K562 (cell line): ENCODE measurements at regions not wholly inside any gene's neighbourhood (a gene's known extent, or its start where the extent isn't known, plus 50 kb on each side); places are given as distances from the start of the nearest gene placed in this dataset.

ENCODE experiments used
- BACH1 ChIP-seq: fragments of 200-800 bp; sonication (Bioruptor generic); IDR thresholded peaks from 2 replicates; pipeline ENCODE4 v1.6.1; 2016; ENCODE audit warnings: missing genetic modification characterization, missing compliant biosample characterization
- CBX2 ChIP-seq: fragments of 200-600 bp; sonication (generic); IDR thresholded peaks from one replicate; pipeline ENCODE4 v1.6.1; 2012; ENCODE audit warnings: mild to moderate bottlenecking, low read length, inconsistent platforms; ENCODE audit not compliant: insufficient read depth, poor library complexity, severe bottlenecking
- DLX4 ChIP-seq: fragments of 250-450 bp; sonication (Bioruptor Pico); IDR thresholded peaks from 2 replicates; pipeline ENCODE4 v1.6.1; 2021; ENCODE audit warnings: mild to moderate bottlenecking
- DMBX1 ChIP-seq: fragments of 250-450 bp; sonication (Bioruptor Pico); IDR thresholded peaks from 2 replicates; pipeline ENCODE4 v1.8.0; 2022; ENCODE audit warnings: inconsistent platforms, mild to moderate bottlenecking, moderate library complexity, borderline replicate concordance
- DNMT1 ChIP-seq: fragments of 450-650 bp; IDR thresholded peaks from 2 replicates; pipeline ENCODE4 v1.6.1; 2016; ENCODE audit warnings: antibody characterized with exemption, mild to moderate bottlenecking
- GATA2 ChIP-seq: sonication (generic); formaldehyde crosslinking; IDR thresholded peaks from 2 replicates; pipeline ENCODE4 v1.4.0; 2020; ENCODE audit warnings: mild to moderate bottlenecking, missing genetic modification reagents
- HMG20A ChIP-seq: fragments of 450-650 bp; formaldehyde crosslinking; conservative IDR thresholded peaks from 2 replicates; pipeline ENCODE4 v1.4.0; 2020; ENCODE audit warnings: mild to moderate bottlenecking, mixed read lengths
- KAT8 ChIP-seq: fragments of 450-650 bp; IDR thresholded peaks from 2 replicates; pipeline ENCODE4 v1.6.1; 2016; ENCODE audit warnings: low read depth, mild to moderate bottlenecking
- NCOA1 ChIP-seq: fragments of 450-650 bp; IDR thresholded peaks from 2 replicates; pipeline ENCODE4 v1.6.1; 2016; ENCODE audit warnings: low read depth
- PML ChIP-seq: IDR thresholded peaks from 2 replicates; pipeline ENCODE4 v1.6.1; 2012; ENCODE audit warnings: low read length, inconsistent platforms
- POLR2G ChIP-seq: fragments of 200-400 bp; formaldehyde crosslinking; IDR thresholded peaks from 2 replicates; pipeline ENCODE4 v1.6.1; 2017; ENCODE audit warnings: low read depth, mild to moderate bottlenecking, antibody characterized with exemption, low read length, moderate library complexity
- POLR3A ChIP-seq: IDR thresholded peaks from 2 replicates; pipeline ENCODE4 v1.6.1; 2011; ENCODE audit warnings: borderline replicate concordance, mild to moderate bottlenecking, moderate library complexity; ENCODE audit not compliant: insufficient read length, insufficient read depth; ENCODE audit errors: extremely low read depth
- RAD21 ChIP-seq, 2 experiments: fragments of 250-450 bp in 1 of 2; fragments of 450-650 bp in 1 of 2; sonication (Bioruptor Pico) in 1 of 2; formaldehyde crosslinking in 1 of 2; IDR thresholded peaks in 1 of 2; conservative IDR thresholded peaks in 1 of 2; 2 replicates each; pipeline versions ENCODE4 v1.4.0 to v1.8.0; 2020 to 2022; ENCODE audit warnings: mild to moderate bottlenecking in 2 of 2, moderate library complexity in 1 of 2
- RFX5 ChIP-seq: IDR thresholded peaks from 2 replicates; pipeline ENCODE4 v1.6.1; 2011; ENCODE audit warnings: low read depth, mild to moderate bottlenecking, improper control_type of control experiment, low read length
- SMAD3 ChIP-seq: fragments of 450-650 bp; formaldehyde crosslinking; conservative IDR thresholded peaks from 2 replicates; pipeline ENCODE4 v1.4.0; 2020; ENCODE audit warnings: mild to moderate bottlenecking
- SMC3 ChIP-seq: conservative IDR thresholded peaks from 2 replicates; pipeline ENCODE4 v1.6.1; 2011; ENCODE audit warnings: low read depth, low read length, improper control_type of control experiment; ENCODE audit not compliant: insufficient read depth
- SPI1 ChIP-seq: IDR thresholded peaks from 2 replicates; pipeline ENCODE4 v1.6.1; 2011; ENCODE audit warnings: low read depth, low read length, control low read depth, borderline replicate concordance
- STAT5A ChIP-seq: IDR thresholded peaks from 2 replicates; pipeline ENCODE4 v1.6.1; 2012; ENCODE audit warnings: low read length, inconsistent platforms, borderline replicate concordance
- ZEB2 ChIP-seq: fragments of 450-650 bp; IDR thresholded peaks from 2 replicates; pipeline ENCODE4 v1.6.1; 2016
- ZFP36 ChIP-seq: fragments of 150-350 bp; IDR thresholded peaks from 2 replicates; pipeline ENCODE4 v1.6.1; 2018; ENCODE audit warnings: low read length, low read depth; ENCODE audit not compliant: partially characterized antibody
- ZNF174 ChIP-seq: fragments of 250-450 bp; sonication (Bioruptor Pico); IDR thresholded peaks from 2 replicates; pipeline ENCODE4 v1.4.0; 2020; ENCODE audit warnings: mild to moderate bottlenecking
- ZNF384 ChIP-seq: IDR thresholded peaks from 2 replicates; pipeline ENCODE4 v1.6.1; 2012; ENCODE audit warnings: low read depth, low read length, improper control_type of control experiment
- ZNF740 ChIP-seq, 3 experiments: fragments of 200-800 bp in 1 of 3; sonication (Bioruptor generic) in 1 of 3; sonication (generic) in 1 of 3; formaldehyde crosslinking in 1 of 3; IDR thresholded peaks; 2 replicates each; pipeline versions ENCODE4 v1.6.1 to v1.8.0; 2016 to 2022; ENCODE audit warnings: mild to moderate bottlenecking in 2 of 3, missing compliant biosample characterization in 2 of 3, missing genetic modification characterization in 2 of 3, missing genetic modification reagents in 1 of 3
- TF ChIP-seq, protein P1 (sequence below): sonication (generic); formaldehyde crosslinking; IDR thresholded peaks from 2 replicates; pipeline ENCODE4 v1.9.0; 2022; ENCODE audit warnings: mild to moderate bottlenecking, missing genetic modification reagents
- TF ChIP-seq, protein P2 (sequence below): sonication (generic); formaldehyde crosslinking; IDR thresholded peaks from 2 replicates; pipeline ENCODE4 v1.8.0; 2023; ENCODE audit warnings: mild to moderate bottlenecking, missing genetic modification reagents

- TF ChIP-seq STAT5A (peak; percentile 36; the same call in 1 of the 2 replicates), RAD21 (CRISPR knock-in tag; conservative IDR thresholded peaks at IDR 0.05 in 1 of 2, IDR thresholded peaks at IDR 0.05 in 1 of 2) (peak; percentile 57 to 69), ZNF174 (CRISPR knock-in tag) (no peak), POLR3A (no peak), DNMT1 (no peak), SPI1 (no peak), NCOA1 (no peak), ZFP36 (no peak), PML (peak; percentile 31; the same call in 1 of the 2 replicates), ZNF384 (no peak), BACH1 (tag) (no peak), HMG20A (no peak), SMC3 (no peak), RFX5 (no peak), SMAD3 (no peak), ZEB2 (no peak), DLX4 (no peak), GATA2 (peak; percentile 59; the same call in 1 of the 2 replicates), CBX2 (no peak), POLR2G (no peak), ZNF740 (CRISPR knock-in tag; IDR thresholded peaks at IDR 0.05) (no peak), ZNF740 (tag; IDR thresholded peaks at IDR 0.05) (no peak), KAT8 (no peak), DMBX1 (CRISPR knock-in tag) (no peak)
- TF ChIP-seq, protein P1, sequence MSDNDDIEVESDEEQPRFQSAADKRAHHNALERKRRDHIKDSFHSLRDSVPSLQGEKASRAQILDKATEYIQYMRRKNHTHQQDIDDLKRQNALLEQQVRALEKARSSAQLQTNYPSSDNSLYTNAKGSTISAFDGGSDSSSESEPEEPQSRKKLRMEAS (CRISPR knock-in tag) = peak; percentile 43; the same call in 1 of the 2 replicates
- TF ChIP-seq, protein P2, sequence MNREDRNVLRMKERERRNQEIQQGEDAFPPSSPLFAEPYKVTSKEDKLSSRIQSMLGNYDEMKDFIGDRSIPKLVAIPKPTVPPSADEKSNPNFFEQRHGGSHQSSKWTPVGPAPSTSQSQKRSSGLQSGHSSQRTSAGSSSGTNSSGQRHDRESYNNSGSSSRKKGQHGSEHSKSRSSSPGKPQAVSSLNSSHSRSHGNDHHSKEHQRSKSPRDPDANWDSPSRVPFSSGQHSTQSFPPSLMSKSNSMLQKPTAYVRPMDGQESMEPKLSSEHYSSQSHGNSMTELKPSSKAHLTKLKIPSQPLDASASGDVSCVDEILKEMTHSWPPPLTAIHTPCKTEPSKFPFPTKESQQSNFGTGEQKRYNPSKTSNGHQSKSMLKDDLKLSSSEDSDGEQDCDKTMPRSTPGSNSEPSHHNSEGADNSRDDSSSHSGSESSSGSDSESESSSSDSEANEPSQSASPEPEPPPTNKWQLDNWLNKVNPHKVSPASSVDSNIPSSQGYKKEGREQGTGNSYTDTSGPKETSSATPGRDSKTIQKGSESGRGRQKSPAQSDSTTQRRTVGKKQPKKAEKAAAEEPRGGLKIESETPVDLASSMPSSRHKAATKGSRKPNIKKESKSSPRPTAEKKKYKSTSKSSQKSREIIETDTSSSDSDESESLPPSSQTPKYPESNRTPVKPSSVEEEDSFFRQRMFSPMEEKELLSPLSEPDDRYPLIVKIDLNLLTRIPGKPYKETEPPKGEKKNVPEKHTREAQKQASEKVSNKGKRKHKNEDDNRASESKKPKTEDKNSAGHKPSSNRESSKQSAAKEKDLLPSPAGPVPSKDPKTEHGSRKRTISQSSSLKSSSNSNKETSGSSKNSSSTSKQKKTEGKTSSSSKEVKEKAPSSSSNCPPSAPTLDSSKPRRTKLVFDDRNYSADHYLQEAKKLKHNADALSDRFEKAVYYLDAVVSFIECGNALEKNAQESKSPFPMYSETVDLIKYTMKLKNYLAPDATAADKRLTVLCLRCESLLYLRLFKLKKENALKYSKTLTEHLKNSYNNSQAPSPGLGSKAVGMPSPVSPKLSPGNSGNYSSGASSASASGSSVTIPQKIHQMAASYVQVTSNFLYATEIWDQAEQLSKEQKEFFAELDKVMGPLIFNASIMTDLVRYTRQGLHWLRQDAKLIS (CRISPR knock-in tag) = no peak
Observed at GRCh38 chr15:95410757-95411156, 919.7 kb upstream of the NR2F2 start (continued).
